Activated naive CD4-positive, alpha-beta T cell (primary cell): ENCODE measurements at regions not wholly inside any gene's neighbourhood (a gene's known extent, or its start where the extent isn't known, plus 50 kb on each side); places are given as distances from the start of the nearest gene placed in this dataset.

Experiments
- DNase-seq, 4 experiments: peaks; one replicate each; lab custom pipeline; 2025; lab: John Stamatoyannopoulos, UW

DNA sequence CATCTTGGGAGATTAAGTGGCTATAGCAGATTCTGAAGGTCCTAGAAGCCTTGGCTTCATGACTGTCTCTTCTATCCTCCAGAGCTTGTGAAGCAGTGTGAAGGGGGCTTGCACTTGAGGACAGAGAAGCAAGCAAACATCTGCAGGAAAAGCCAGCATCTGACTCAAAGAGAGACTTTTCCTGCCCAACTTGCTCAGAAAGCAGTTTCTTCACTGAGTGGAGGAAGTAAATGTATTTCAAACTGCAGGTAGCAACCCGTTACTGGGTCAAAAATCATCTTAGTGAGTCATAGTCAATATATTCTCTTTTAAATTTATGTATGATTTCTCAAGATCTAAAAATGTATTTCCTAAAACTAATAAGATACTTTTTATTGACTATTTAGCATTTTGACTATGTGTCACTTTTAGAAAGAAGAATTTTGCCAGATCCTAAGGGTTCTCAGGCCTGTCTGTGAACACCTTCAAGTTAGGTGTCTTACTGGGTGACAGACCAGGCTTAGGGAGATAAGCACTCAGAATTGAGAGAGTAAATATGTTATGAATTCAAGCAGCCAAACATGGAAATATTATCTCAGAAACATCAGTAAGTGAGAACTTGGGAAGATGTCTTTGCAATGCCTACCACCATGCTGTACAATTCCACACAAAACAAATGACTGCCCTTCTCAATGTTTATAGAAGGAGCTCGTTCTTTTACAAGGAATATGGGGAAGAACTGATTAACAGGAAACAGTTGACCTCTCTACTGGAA is 72.6 kb upstream of the DMAC1 start:
- no peak for DNase-seq

DNA sequence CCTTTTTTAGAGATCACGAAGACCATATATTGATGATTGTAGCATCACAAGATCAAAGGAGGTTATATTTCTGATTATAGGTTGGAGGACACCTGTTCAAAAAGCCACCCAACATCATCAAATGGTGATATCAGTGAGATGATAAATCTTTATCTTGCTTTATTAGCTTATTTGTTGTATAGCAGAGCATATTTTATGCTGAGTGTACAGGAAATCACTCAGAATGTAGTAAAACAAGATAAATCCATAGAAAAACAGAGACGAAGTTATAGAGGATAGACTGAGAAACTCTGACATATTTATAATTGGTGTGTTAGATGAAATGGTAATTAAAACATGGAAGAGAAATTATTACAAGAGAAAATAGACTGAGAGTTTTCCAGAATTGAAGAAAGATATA is 69.8 kb upstream of the DMAC1 start:
- no peak for DNase-seq

- DNase-seq = no peak
These were observed 62.6 kb upstream of the DMAC1 start for GRCh38 chr9:7862170-7862569.

GRCh38 chr9:7861086-7861485 is 61.5 kb upstream of the DMAC1 start:
- no peak for DNase-seq

GRCh38 chr9:7860335-7860709 is 60.7 kb upstream of the DMAC1 start:
- DNase-seq = no peak

- DNase-seq = no peak
These were observed 60.2 kb upstream of the DMAC1 start for GRCh38 chr9:7859701-7860334.

DNA sequence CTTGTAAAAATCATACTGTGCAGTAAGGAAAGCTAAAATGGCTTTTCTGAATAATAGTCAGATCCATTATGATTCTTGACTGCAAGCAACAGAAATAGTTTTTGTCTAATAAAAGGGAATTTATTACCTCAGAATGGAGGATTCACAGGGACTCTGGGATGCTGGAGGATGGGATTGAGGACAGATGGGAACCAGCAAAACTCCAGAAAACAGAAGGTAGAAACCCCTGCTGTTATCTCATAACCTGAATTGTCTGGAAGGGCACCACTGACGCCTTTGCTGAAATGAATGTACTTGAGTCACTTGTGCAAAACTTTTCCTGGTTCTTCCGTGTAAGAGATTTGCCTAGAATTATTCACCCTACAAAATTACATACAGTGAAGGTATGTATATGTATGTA is 58.6 kb upstream of the DMAC1 start:
- DNase-seq = no peak

DNA sequence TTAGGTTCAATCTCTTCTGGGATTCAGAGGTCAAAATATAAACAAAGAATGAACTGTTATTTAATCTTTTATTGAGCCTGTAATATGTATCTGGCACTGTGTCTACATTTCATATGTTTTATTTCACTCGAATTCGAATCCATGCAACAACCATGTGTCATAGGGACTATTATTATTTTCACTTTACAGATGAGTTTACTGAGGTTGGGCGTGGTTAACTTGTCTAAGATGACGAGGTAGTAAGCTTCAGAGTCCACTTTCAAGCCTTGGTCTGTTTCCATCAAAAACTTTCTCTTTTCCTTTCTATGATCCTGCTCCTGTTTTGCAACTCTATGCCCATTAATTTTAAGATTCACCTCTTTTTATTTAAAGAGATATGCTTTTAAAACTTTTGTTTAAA is 55.2 kb upstream of the DMAC1 start:
- no peak for DNase-seq
